ENCODE measurements at regions not wholly inside any gene's neighbourhood (a gene's known extent, or its start where the extent isn't known, plus 50 kb on each side); places are given as distances from the start of the nearest gene placed in this dataset.

- no peak for TF ChIP-seq ZBTB7A (IDR thresholded peaks at IDR 0.05; ENCODE audit: low read depth)
Measured at GRCh38 chr1:209063767-209064659, 519.5 kb upstream of the CAMK1G start.

- no peak for TF ChIP-seq RAD21 (IDR thresholded peaks at IDR 0.05; ENCODE audit: low read depth)
- TF ChIP-seq USF1 (IDR thresholded peaks at IDR 0.05): no peak
- no peak for TF ChIP-seq MAX (IDR thresholded peaks at IDR 0.05)
- TF ChIP-seq TAF1 (IDR thresholded peaks at IDR 0.05; ENCODE audit: low read depth): no peak
Measured at GRCh38 chr1:209064850-209065706, 518.4 kb upstream of the CAMK1G start.

GRCh38 chr1:209072481-209072880 lies 511.0 kb upstream of the CAMK1G start:
- TF ChIP-seq TEAD4 (IDR thresholded peaks at IDR 0.05) (no peak), YY1 (IDR thresholded peaks at IDR 0.05; ENCODE audit: low read depth) (no peak), REST (IDR thresholded peaks at IDR 0.05; ENCODE audit: low read depth) (no peak), CEBPB (IDR thresholded peaks at IDR 0.05) (no peak), MAX (IDR thresholded peaks at IDR 0.05) (no peak), USF1 (IDR thresholded peaks at IDR 0.05) (no peak), TAF1 (IDR thresholded peaks at IDR 0.05; ENCODE audit: low read depth) (no peak), EP300 (IDR thresholded peaks at IDR 0.05; ENCODE audit: borderline replicate concordance) (no peak), EGR1 (IDR thresholded peaks at IDR 0.05) (no peak), CREB1 (IDR thresholded peaks at IDR 0.05; ENCODE audit: low read depth) (no peak), ZBTB7A (IDR thresholded peaks at IDR 0.05; ENCODE audit: low read depth) (no peak), NFIC (IDR thresholded peaks at IDR 0.05) (no peak), FOXM1 (IDR thresholded peaks at IDR 0.05; ENCODE audit: borderline replicate concordance, low read depth) (no peak)

GRCh38 chr1:209073879-209074278 lies 509.6 kb upstream of the CAMK1G start:
- no peak for TF ChIP-seq EGR1 (IDR thresholded peaks at IDR 0.05)
- TF ChIP-seq ZBTB7A (IDR thresholded peaks at IDR 0.05; ENCODE audit: low read depth): no peak
- no peak for TF ChIP-seq CREB1 (IDR thresholded peaks at IDR 0.05; ENCODE audit: low read depth)
- no peak for TF ChIP-seq EP300 (IDR thresholded peaks at IDR 0.05; ENCODE audit: borderline replicate concordance)
- no peak for TF ChIP-seq MAX (IDR thresholded peaks at IDR 0.05)
- no peak for TF ChIP-seq RAD21 (IDR thresholded peaks at IDR 0.05; ENCODE audit: low read depth)
- no peak for TF ChIP-seq NFIC (IDR thresholded peaks at IDR 0.05)
- no peak for TF ChIP-seq TCF12 (IDR thresholded peaks at IDR 0.05; ENCODE audit: low read depth)
- TF ChIP-seq CEBPB (IDR thresholded peaks at IDR 0.05): no peak
- TF ChIP-seq YY1 (IDR thresholded peaks at IDR 0.05; ENCODE audit: low read depth): no peak
- no peak for TF ChIP-seq TAF1 (IDR thresholded peaks at IDR 0.05; ENCODE audit: low read depth)
- no peak for TF ChIP-seq TEAD4 (IDR thresholded peaks at IDR 0.05)
- no peak for TF ChIP-seq FOXM1 (IDR thresholded peaks at IDR 0.05; ENCODE audit: borderline replicate concordance, low read depth)
- TF ChIP-seq REST (IDR thresholded peaks at IDR 0.05; ENCODE audit: low read depth): no peak
- TF ChIP-seq USF1 (IDR thresholded peaks at IDR 0.05): no peak

All from Ishikawa (cell line).